Upper lobe of right lung (tissue), 1 donor: ENCODE measurements at regions not wholly inside any gene's neighbourhood (a gene's known extent, or its start where the extent isn't known, plus 50 kb on each side); places are given as distances from the start of the nearest gene placed in this dataset.

Experiments used
- ATAC-seq: fragments of 200-7000 bp; cut with Tn5 transposase; one replicate; pipeline ENCODE4 v1.9.1; 2020; ENCODE audit warnings: mild to moderate bottlenecking, moderate library complexity
- DNase-seq: peaks from one replicate; pipeline ENCODE4 v3.0.0-alpha.2; 2020
- H3K27ac ChIP-seq: fragments of 200-600 bp; one replicate; pipeline ENCODE4 v1.8.0; 2022
- H3K27me3 ChIP-seq: fragments of 200-600 bp; one replicate; pipeline ENCODE4 v1.8.0; 2022; ENCODE audit warnings: mild to moderate bottlenecking
- H3K36me3 ChIP-seq: fragments of 200-600 bp; one replicate; pipeline ENCODE4 v1.8.0; 2022
- H3K4me1 ChIP-seq: fragments of 200-600 bp; one replicate; pipeline ENCODE4 v1.8.0; 2022
- H3K4me3 ChIP-seq: fragments of 200-600 bp; one replicate; pipeline ENCODE4 v1.8.0; 2022; ENCODE audit warnings: mild to moderate bottlenecking
- H3K9me3 ChIP-seq: fragments of 200-600 bp; one replicate; pipeline ENCODE4 v1.8.0; 2022
- intact Hi-C: fragments of 100-400 bp; cut with DNase I; formaldehyde crosslinking; loops from one replicate; pipeline ENCODE4 v1.11.0; 2022
- TF ChIP-seq, protein P1 (sequence below): fragments of 200-600 bp; IDR thresholded peaks from one replicate; pipeline ENCODE4 v1.8.0; 2022; ENCODE audit warnings: antibody characterized with exemption
- donor health status: DM: no; HTN: yes; CAD: no; lungs with severe emphysema.

DNA sequence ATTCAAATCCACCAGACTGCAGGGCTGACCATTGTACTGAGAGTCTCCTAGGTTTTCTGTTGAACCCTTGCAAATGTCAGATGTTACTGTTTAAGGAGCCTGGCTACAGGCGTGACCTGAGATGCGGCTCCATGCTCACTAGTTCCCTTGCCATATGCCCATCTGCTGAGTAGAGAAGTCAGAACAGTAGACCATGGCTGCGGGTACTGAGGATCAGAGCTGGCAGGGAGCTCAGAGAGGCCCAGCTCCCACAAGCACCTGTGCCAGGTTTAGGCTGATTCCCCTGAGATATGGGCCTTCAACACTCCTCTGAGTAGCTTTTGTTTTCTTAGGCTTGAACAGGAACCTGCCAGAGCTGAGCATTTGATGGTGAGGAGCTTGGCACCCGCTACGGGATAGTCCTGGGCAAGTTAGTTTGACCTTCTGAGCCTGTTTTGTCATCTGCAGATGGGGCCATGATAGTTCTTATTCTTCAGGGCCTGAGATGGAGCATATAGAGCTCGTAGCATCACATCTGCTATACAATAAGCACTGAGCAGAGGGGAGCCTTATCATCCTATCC, 83.7 kb downstream of the BOD1 start:
- intact Hi-C loops, result no loop called here
- TF ChIP-seq, protein P1, sequence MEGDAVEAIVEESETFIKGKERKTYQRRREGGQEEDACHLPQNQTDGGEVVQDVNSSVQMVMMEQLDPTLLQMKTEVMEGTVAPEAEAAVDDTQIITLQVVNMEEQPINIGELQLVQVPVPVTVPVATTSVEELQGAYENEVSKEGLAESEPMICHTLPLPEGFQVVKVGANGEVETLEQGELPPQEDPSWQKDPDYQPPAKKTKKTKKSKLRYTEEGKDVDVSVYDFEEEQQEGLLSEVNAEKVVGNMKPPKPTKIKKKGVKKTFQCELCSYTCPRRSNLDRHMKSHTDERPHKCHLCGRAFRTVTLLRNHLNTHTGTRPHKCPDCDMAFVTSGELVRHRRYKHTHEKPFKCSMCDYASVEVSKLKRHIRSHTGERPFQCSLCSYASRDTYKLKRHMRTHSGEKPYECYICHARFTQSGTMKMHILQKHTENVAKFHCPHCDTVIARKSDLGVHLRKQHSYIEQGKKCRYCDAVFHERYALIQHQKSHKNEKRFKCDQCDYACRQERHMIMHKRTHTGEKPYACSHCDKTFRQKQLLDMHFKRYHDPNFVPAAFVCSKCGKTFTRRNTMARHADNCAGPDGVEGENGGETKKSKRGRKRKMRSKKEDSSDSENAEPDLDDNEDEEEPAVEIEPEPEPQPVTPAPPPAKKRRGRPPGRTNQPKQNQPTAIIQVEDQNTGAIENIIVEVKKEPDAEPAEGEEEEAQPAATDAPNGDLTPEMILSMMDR, result no peak
- ATAC-seq, result no peak

DNA sequence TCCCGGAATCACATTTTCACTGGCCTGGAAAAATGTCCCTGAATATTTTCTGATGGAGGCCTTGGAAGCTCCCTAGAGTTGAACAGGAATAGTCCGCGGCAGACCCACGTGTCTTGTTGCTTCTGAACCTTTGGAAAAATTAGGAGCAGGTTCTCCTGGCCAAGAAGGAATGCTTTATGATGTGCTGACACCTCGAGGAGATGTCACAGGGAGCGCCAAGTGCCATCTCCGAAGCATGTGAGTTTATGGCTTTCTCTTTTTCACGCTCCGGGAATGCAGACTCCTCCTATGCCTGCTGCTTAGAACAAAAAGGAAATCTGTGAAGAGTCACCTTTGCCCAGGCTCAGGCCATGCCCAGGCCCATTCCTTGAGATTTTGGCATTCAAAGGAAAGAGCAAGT, 84.6 kb downstream of the BOD1 start:
- Histone ChIP-seq H3K36me3 (no peaks in the 10 kb centered on the region), H3K27ac (no peak overlapping the region), H3K4me1 (no peaks in the 10 kb centered on the region), H3K4me3 (no peak overlapping the region), H3K27me3 (no peaks in the 10 kb centered on the region), H3K9me3 (no peaks in the 10 kb centered on the region)
- ATAC-seq (no peak), DNase-seq (no peak)
- intact Hi-C loops, result no loop called here
- TF ChIP-seq, protein P1, result no peak

More for the DNA sequence above, 83.7 kb downstream of the BOD1 start:
- H3K27me3 ChIP-seq, result no peaks in the 10 kb centered on the region
- no peak for DNase-seq
- H3K9me3 ChIP-seq, result no peaks in the 10 kb centered on the region
- H3K27ac ChIP-seq, result no peak overlapping the region
- H3K4me1 ChIP-seq, result no peaks in the 10 kb centered on the region
- no peaks in the 10 kb centered on the region for H3K36me3 ChIP-seq
- no peak overlapping the region for H3K4me3 ChIP-seq

GRCh38 chr5:173530547-173530946, 85.9 kb downstream of the BOD1 start:
- intact Hi-C loops, result no loop called here
- ATAC-seq, result peak; percentile 57

GRCh38 chr5:173529861-173530260, 86.6 kb downstream of the BOD1 start:
- no peaks in the 10 kb centered on the region for H3K9me3 ChIP-seq
- TF ChIP-seq, protein P1, result no peak
- intact Hi-C loops, result no loop called here

More at GRCh38 chr5:173530547-173530946, 85.9 kb downstream of the BOD1 start:
- H3K36me3 ChIP-seq, result no peaks in the 10 kb centered on the region
- TF ChIP-seq, protein P1, result no peak
- H3K27ac ChIP-seq, result no peak overlapping the region
- H3K27me3 ChIP-seq, result no peaks in the 10 kb centered on the region
- H3K4me3 ChIP-seq, result no peak overlapping the region
- DNase-seq, result no peak
- no peaks in the 10 kb centered on the region for H3K4me1 ChIP-seq
- H3K9me3 ChIP-seq, result no peaks in the 10 kb centered on the region

GRCh38 chr5:173527671-173528070, 88.8 kb downstream of the BOD1 start:
- TF ChIP-seq, protein P1, result no peak
- intact Hi-C loops, result no loop called here
- no peaks in the 10 kb centered on the region for H3K4me1 ChIP-seq
- DNase-seq (no peak), ATAC-seq (no peak)
- no peaks in the 10 kb centered on the region for H3K9me3 ChIP-seq
- no peak overlapping the region for H3K4me3 ChIP-seq
- no peaks in the 10 kb centered on the region for H3K36me3 ChIP-seq
- H3K27me3 ChIP-seq, result no peaks in the 10 kb centered on the region
- no peak overlapping the region for H3K27ac ChIP-seq

More at GRCh38 chr5:173529861-173530260, 86.6 kb downstream of the BOD1 start:
- Histone ChIP-seq H3K27ac (no peak overlapping the region), H3K27me3 (no peaks in the 10 kb centered on the region), H3K4me1 (no peaks in the 10 kb centered on the region), H3K36me3 (no peaks in the 10 kb centered on the region), H3K4me3 (no peak overlapping the region)
- ATAC-seq, result no peak
- no peak for DNase-seq

DNA sequence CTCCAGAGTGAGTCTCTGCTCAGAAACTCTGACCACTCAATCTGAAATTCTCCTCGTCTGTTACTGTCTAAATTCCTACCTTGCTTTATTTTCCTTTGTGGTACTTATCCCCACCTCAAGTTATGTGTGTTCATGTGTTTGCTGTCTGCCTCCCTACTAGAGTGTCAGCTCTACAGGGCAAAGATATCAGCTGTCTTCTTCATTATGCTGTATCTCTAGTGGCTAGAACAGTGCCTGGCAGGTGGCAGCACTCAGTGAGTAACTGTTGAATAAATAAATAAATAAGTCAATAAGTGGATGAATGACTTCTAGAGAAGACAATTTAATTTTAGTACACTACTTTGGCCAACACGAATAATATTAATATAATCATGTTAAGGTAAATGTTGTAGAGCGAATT, 92.3 kb downstream of the BOD1 start:
- TF ChIP-seq, protein P1, result no peak
- Histone ChIP-seq H3K9me3 (no peaks in the 10 kb centered on the region), H3K27me3 (peaks cover 5% of the 10 kb centered on the region), H3K36me3 (no peaks in the 10 kb centered on the region), H3K4me3 (no peak overlapping the region), H3K4me1 (no peaks in the 10 kb centered on the region), H3K27ac (no peak overlapping the region)
- ATAC-seq (no peak), DNase-seq (no peak)
- intact Hi-C loops, result no loop called here
